H1 (cell line): ENCODE measurements at regions not wholly inside any gene's neighbourhood (a gene's known extent, or its start where the extent isn't known, plus 50 kb on each side); places are given as distances from the start of the nearest gene placed in this dataset.
A peak's percentile ranks its signal among the peaks of the same experiment; 100 is the strongest.

Experiments
- CTCF ChIA-PET: fragments of 300-600 bp; sonication (Branson Sonifier 250); formaldehyde crosslinking; loops from one replicate; lab custom pipeline; 2021; ENCODE audit not compliant: partially characterized antibody; lab: Charles Lee
- POLR2A ChIA-PET: fragments of 300-600 bp; sonication (Branson Sonifier 250); formaldehyde crosslinking; loops from one replicate; lab custom pipeline; 2021; ENCODE audit warnings: inconsistent platforms; ENCODE audit not compliant: partially characterized antibody; lab: Charles Lee
- DNase-seq, 2 experiments: peaks; one replicate each; pipeline versions ENCODE4 v3.0.0 to v3.0.0-alpha.2; 2010 to 2022; ENCODE audit warnings: low spot score in 2 of 2, low read depth in 1 of 2, mixed read lengths in 1 of 2
- FAIRE-seq: peaks from 2 replicates; lab custom pipeline; 2011; peaks lifted over from hg19 to GRCh38; lab: Jason Lieb, UNC
- H2AFZ ChIP-seq: 2 replicates; pipeline ENCODE4 v1.8.1; 2012; ENCODE audit warnings: low read length, inconsistent platforms
- H2AK5ac ChIP-seq: 2 replicates; pipeline ENCODE4 v1.6.1; 2013; ENCODE audit warnings: low read depth, low read length
- H2BK120ac ChIP-seq: replicated peaks from 2 replicates; pipeline ENCODE3; 2013; ENCODE audit warnings: low read depth, low read length, inconsistent platforms
- H2BK12ac ChIP-seq: 2 replicates; pipeline ENCODE4 v1.6.1; 2013; ENCODE audit warnings: low read depth, low read length
- H2BK15ac ChIP-seq: 2 replicates; pipeline ENCODE4 v1.6.1; 2013; ENCODE audit warnings: low read length
- H2BK20ac ChIP-seq: 2 replicates; pipeline ENCODE4 v1.6.1; 2013; ENCODE audit warnings: low read length
- H2BK5ac ChIP-seq: 2 replicates; pipeline ENCODE4 v1.6.1; 2013; ENCODE audit warnings: low read depth, low read length
- H3K14ac ChIP-seq: 2 replicates; pipeline ENCODE4 v1.6.1; 2013; ENCODE audit warnings: inconsistent platforms; ENCODE audit not compliant: insufficient read length
- H3K18ac ChIP-seq: 2 replicates; pipeline ENCODE4 v1.6.1; 2013; ENCODE audit warnings: low read length; ENCODE audit errors: extremely low read depth
- H3K23ac ChIP-seq: 2 replicates; pipeline ENCODE4 v1.6.1; 2013; ENCODE audit warnings: inconsistent platforms; ENCODE audit not compliant: insufficient read length
- H3K23me2 ChIP-seq: 2 replicates; pipeline ENCODE4 v1.6.1; 2013; ENCODE audit warnings: low read depth, low read length
- H3K27ac ChIP-seq: 2 replicates; pipeline ENCODE4 v1.6.1; 2011; ENCODE audit warnings: low read depth, low read length, inconsistent platforms
- H3K27me3 ChIP-seq, 4 experiments: replicated peaks in 1 of 4; 1 replicate in 1 of 4; 2 replicates in 3 of 4; pipeline versions ENCODE4 v1.6.1 to v1.8.1; 2011 to 2013; ENCODE audit warnings: low read length in 3 of 4, mild to moderate bottlenecking in 3 of 4, inconsistent platforms in 2 of 4, mixed read lengths in 2 of 4, moderate library complexity in 1 of 4; ENCODE audit not compliant: control insufficient read depth in 3 of 4, insufficient read depth in 3 of 4; ENCODE audit errors: extremely low read depth in 1 of 4
- H3K36me3 ChIP-seq, 4 experiments: 2 replicates each; pipeline versions ENCODE4 v1.6.1 to v1.8.1; 2011 to 2013; ENCODE audit warnings: mild to moderate bottlenecking in 4 of 4, low read length in 3 of 4, moderate library complexity in 2 of 4, control low read depth in 1 of 4, inconsistent platforms in 1 of 4; ENCODE audit not compliant: insufficient read depth in 4 of 4, control insufficient read depth in 2 of 4
- H3K4ac ChIP-seq: replicated peaks from 2 replicates; pipeline ENCODE3; 2013; ENCODE audit warnings: low read length, low read depth, mixed read lengths, inconsistent platforms; ENCODE audit not compliant: insufficient read length
- H3K4me1 ChIP-seq, 4 experiments: replicated peaks in 1 of 4; 1 replicate in 1 of 4; 2 replicates in 3 of 4; pipeline versions ENCODE4 v1.6.1 to v1.8.1; 2011 to 2013; ENCODE audit warnings: low read length in 3 of 4, inconsistent platforms in 2 of 4, mixed read lengths in 1 of 4; ENCODE audit not compliant: insufficient read depth in 4 of 4, control insufficient read depth in 3 of 4
- H3K4me2 ChIP-seq, 2 experiments: 2 replicates each; pipeline versions ENCODE4 v1.6.1 to v1.8.1; 2011 to 2013; ENCODE audit warnings: low read depth in 2 of 2, low read length in 2 of 2, control low read depth in 1 of 2, inconsistent platforms in 1 of 2, mild to moderate bottlenecking in 1 of 2; ENCODE audit not compliant: insufficient read depth in 1 of 2
- H3K4me3 ChIP-seq, 4 experiments: fragments of 200-600, 300-600 bp in 1 of 4; sonication (generic), shearing (Covaris generic), sonication (Bioruptor Twin) in 1 of 4; 2 replicates each; pipeline versions ENCODE4 v1.5.1 to v1.8.1; 2011 to 2016; ENCODE audit warnings: low read length in 4 of 4, low read depth in 3 of 4, control low read depth in 2 of 4, inconsistent platforms in 2 of 4, mild to moderate bottlenecking in 2 of 4, mixed read lengths in 1 of 4, moderate library complexity in 1 of 4; ENCODE audit not compliant: insufficient read depth in 2 of 4; ENCODE audit errors: extremely low read depth in 1 of 4
- H3K56ac ChIP-seq: replicated peaks from 2 replicates; pipeline ENCODE3; 2013; ENCODE audit warnings: low read depth, mild to moderate bottlenecking, mixed read lengths, low read length, inconsistent platforms; ENCODE audit not compliant: insufficient read length
- H3K79me1 ChIP-seq: 2 replicates; pipeline ENCODE4 v1.6.1; 2013; ENCODE audit warnings: low read depth, low read length, control low read depth
- H3K79me2 ChIP-seq, 2 experiments: 2 replicates each; pipeline versions ENCODE4 v1.6.1 to v1.8.1; 2012 to 2013; ENCODE audit warnings: low read length in 2 of 2, mild to moderate bottlenecking in 2 of 2, inconsistent platforms in 1 of 2; ENCODE audit not compliant: insufficient read depth in 2 of 2, control insufficient read depth in 1 of 2
- H3K9ac ChIP-seq, 4 experiments: replicated peaks in 1 of 4; 1 replicate in 1 of 4; 2 replicates in 3 of 4; pipeline versions ENCODE4 v1.6.1 to v1.8.1; 2011 to 2013; ENCODE audit warnings: low read depth in 3 of 4, low read length in 3 of 4, control low read depth in 2 of 4, mild to moderate bottlenecking in 2 of 4, moderate library complexity in 2 of 4, inconsistent platforms in 1 of 4; ENCODE audit errors: extremely low read depth in 1 of 4
- H3K9me3 ChIP-seq, 2 experiments: 2 replicates each; pipeline versions ENCODE4 v1.6.1 to v1.8.1; 2012 to 2013; ENCODE audit warnings: mild to moderate bottlenecking in 2 of 2, moderate library complexity in 2 of 2, control low read depth in 1 of 2, inconsistent platforms in 1 of 2, low read depth in 1 of 2, low read length in 1 of 2, mixed read lengths in 1 of 2; ENCODE audit not compliant: insufficient read depth in 2 of 2
- H4K20me1 ChIP-seq, 2 experiments: replicated peaks in 1 of 2; 2 replicates each; pipeline versions ENCODE3 to v1.8.1; 2011 to 2013; ENCODE audit warnings: inconsistent platforms in 2 of 2, low read length in 2 of 2, mild to moderate bottlenecking in 1 of 2; ENCODE audit not compliant: insufficient read depth in 2 of 2, control insufficient read depth in 1 of 2
- H4K5ac ChIP-seq: 2 replicates; pipeline ENCODE4 v1.6.1; 2013; ENCODE audit warnings: low read length, low read depth, mixed read lengths, inconsistent platforms; ENCODE audit not compliant: insufficient read length
- H4K8ac ChIP-seq: 2 replicates; pipeline ENCODE4 v1.8.0; 2013; ENCODE audit warnings: mild to moderate bottlenecking, moderate library complexity, low read length, inconsistent platforms; ENCODE audit not compliant: insufficient read depth; ENCODE audit errors: extremely low read depth
- H4K91ac ChIP-seq: replicated peaks from 2 replicates; pipeline ENCODE3; 2013; ENCODE audit warnings: low read length, mixed read lengths, inconsistent platforms; ENCODE audit not compliant: insufficient read length
- CREB1 ChIP-seq: IDR thresholded peaks from 2 replicates; pipeline ENCODE4 v1.6.1; 2012; ENCODE audit warnings: inconsistent platforms
- CTBP2 ChIP-seq: IDR thresholded peaks from 2 replicates; pipeline ENCODE4 v1.7.0; 2011; ENCODE audit warnings: borderline replicate concordance, mild to moderate bottlenecking, moderate library complexity, mixed read lengths, low read length; ENCODE audit not compliant: insufficient read depth, insufficient read length
- CTCF ChIP-seq, 3 experiments: IDR thresholded peaks; 1 replicate in 2 of 3; 2 replicates in 1 of 3; pipeline versions ENCODE4 v1.5.1 to v1.6.1; 2011; ENCODE audit warnings: low read length in 3 of 3, mild to moderate bottlenecking in 3 of 3, inconsistent platforms in 2 of 3, low read depth in 1 of 3, moderate library complexity in 1 of 3; ENCODE audit not compliant: insufficient read depth in 1 of 3; ENCODE audit errors: control extremely low read depth in 1 of 3
- E2F6 ChIP-seq: IDR thresholded peaks from 2 replicates; pipeline ENCODE4 v1.6.1; 2012; ENCODE audit warnings: inconsistent platforms
- HDAC6 ChIP-seq: IDR thresholded peaks from one replicate; pipeline ENCODE4 v1.7.1; 2012; ENCODE audit warnings: low read depth, mild to moderate bottlenecking, inconsistent platforms, low read length, moderate library complexity
- KDM4A ChIP-seq: IDR thresholded peaks from one replicate; pipeline ENCODE4 v1.7.1; 2012; ENCODE audit warnings: low read depth, mild to moderate bottlenecking, moderate library complexity, low read length, inconsistent platforms; ENCODE audit not compliant: severe bottlenecking
- KDM5A ChIP-seq: fragments of 200-600 bp; IDR thresholded peaks from 2 replicates; pipeline ENCODE4 v1.7.1; 2012; ENCODE audit warnings: mild to moderate bottlenecking, low read length, inconsistent platforms, mixed read lengths
- RAD21 ChIP-seq, 2 experiments: IDR thresholded peaks in 1 of 2; conservative IDR thresholded peaks in 1 of 2; 2 replicates each; pipeline ENCODE4 v1.6.1; 2011; ENCODE audit warnings: low read depth in 2 of 2, low read length in 2 of 2, improper control_type of control experiment in 1 of 2, inconsistent platforms in 1 of 2, mild to moderate bottlenecking in 1 of 2, moderate library complexity in 1 of 2
- RXRA ChIP-seq: IDR thresholded peaks from 2 replicates; pipeline ENCODE4 v1.6.1; 2011; ENCODE audit warnings: low read depth, mild to moderate bottlenecking, low read length, moderate library complexity; ENCODE audit not compliant: insufficient read depth
- SP2 ChIP-seq: IDR thresholded peaks from 2 replicates; pipeline ENCODE4 v1.6.1; 2012; ENCODE audit warnings: mild to moderate bottlenecking, low read length, inconsistent platforms
- TCF12 ChIP-seq: IDR thresholded peaks from 2 replicates; pipeline ENCODE4 v1.6.1; 2011; ENCODE audit warnings: low read depth, mild to moderate bottlenecking, low read length
- WGBS, 2 experiments: shearing (Covaris generic) in 1 of 2; methylation state at CpG; one replicate each; pipeline versions ENCODE4 v1.1.6 to v1.1.7; 2013 to 2015; ENCODE audit warnings: low lambda C conversion rate in 2 of 2, mixed read lengths in 2 of 2, inconsistent platforms in 1 of 2, low coverage in 1 of 2, missing lambda C conversion rate in 1 of 2; ENCODE audit not compliant: insufficient replicate concordance in 2 of 2, insufficient coverage in 1 of 2, insufficient read length in 1 of 2; ENCODE audit errors: extremely low coverage in 1 of 2, missing lambda C conversion rate in 1 of 2; 5-methylcytosine and 5-hydroxymethylcytosine counted together

- POLR2A ChIA-PET, result interaction anchor here (0.6 kb wide), 1 partner anchor 104 kb away, joined by 3 read pairs; no protein-coding TSS in a partner anchor
- no peak overlapping the region for H3K23ac ChIP-seq
- FAIRE-seq, result no peak
- no peak for TF ChIP-seq KDM5A
- TF ChIP-seq RXRA, result no peak
- peak; percentile 23 to 57 (median 35); a peak in 2 of 4 replicates for TF ChIP-seq CTCF (IDR thresholded peaks at IDR 0.05; ENCODE audit: control extremely low read depth in 1 of 3, insufficient read depth in 1 of 3, low read depth in 1 of 3, low read length in 3 of 3)
- TF ChIP-seq SP2, result no peak
- peak; percentile 55 to 59 for TF ChIP-seq RAD21 (IDR thresholded peaks at IDR 0.05 in 1 of 2, conservative IDR thresholded peaks at IDR 0.05 in 1 of 2; ENCODE audit: low read depth in 2 of 2, low read length in 2 of 2)
- no peak for TF ChIP-seq KDM4A
- no peak for TF ChIP-seq CTBP2
- no peak for TF ChIP-seq E2F6
- TF ChIP-seq TCF12, result peak; percentile 57; the same call in 1 of the 2 replicates
- no peak for TF ChIP-seq CREB1
- TF ChIP-seq HDAC6, result no peak
Measured at GRCh38 chr2:234293973-234294372, 202.9 kb downstream of the ARL4C start.

More at GRCh38 chr2:234293973-234294372, 202.9 kb downstream of the ARL4C start:
- Histone ChIP-seq H2BK120ac (no peak overlapping the region), H2AFZ (no peak overlapping the region), H3K27ac (no peak overlapping the region), H3K4me2 (no peak overlapping the region), H4K91ac (no peak overlapping the region), H2BK15ac (no peak overlapping the region), H3K36me3 (no peaks in the 10 kb centered on the region), H3K14ac (no peak overlapping the region), H4K5ac (no peak overlapping the region), H3K4me1 (peaks cover 0 to 2% (median 1%) of the 10 kb centered on the region in 4 experiments; a peak in 2 of 7 replicates), H3K4me3 (no peak overlapping the region), H2BK20ac (no peak overlapping the region), H3K79me2 (no peaks in the 10 kb centered on the region), H2BK5ac (no peak overlapping the region), H4K20me1 (no peaks in the 10 kb centered on the region), H2BK12ac (no peak overlapping the region), H2AK5ac (no peak overlapping the region), H3K23me2 (no peaks in the 10 kb centered on the region), H3K27me3 (no peaks in the 10 kb centered on the region), H4K8ac (no peak overlapping the region), H3K56ac (no peak overlapping the region), H3K9me3 (no peaks in the 10 kb centered on the region), H3K9ac (no peak overlapping the region), H3K79me1 (no peaks in the 10 kb centered on the region), H3K18ac (no peak overlapping the region), H3K4ac (no peak overlapping the region)
- WGBS, 2 experiments, result 67% methylated on average over 4 of the region's 4 CpGs; no CpG with 5 or more reads in 1 of the 2 experiments
- no peak for DNase-seq
- CTCF ChIA-PET, result interaction anchor here (0.6 to 1.7 kb wide), 11 partner anchors 10 to 251 kb away, joined by 3 to 4 read pairs (median 3); no protein-coding TSS in a partner anchor
